MG63 (cell line): ENCODE measurements at regions not wholly inside any gene's neighbourhood (a gene's known extent, or its start where the extent isn't known, plus 50 kb on each side); places are given as distances from the start of the nearest gene placed in this dataset.

Source experiments
- DNase-seq: peaks from one replicate; pipeline ENCODE4 v3.0.0-alpha.2; 2020
- H3K27me3 ChIP-seq: fragments of 250-450 bp; sonication (Bioruptor Pico); 2 replicates; pipeline ENCODE4 v1.5.1; 2020; ENCODE audit warnings: mild to moderate bottlenecking, moderate library complexity
- H3K36me3 ChIP-seq: fragments of 250-450 bp; sonication (Bioruptor Pico); 2 replicates; pipeline ENCODE4 v1.5.1; 2020; ENCODE audit warnings: mild to moderate bottlenecking, moderate library complexity
- H3K4me3 ChIP-seq: fragments of 250-450 bp; sonication (Bioruptor Pico); 2 replicates; pipeline ENCODE4 v1.5.1; 2020; ENCODE audit warnings: mild to moderate bottlenecking, moderate library complexity
- H3K9me3 ChIP-seq: fragments of 250-450 bp; sonication (Bioruptor Pico); 2 replicates; pipeline ENCODE4 v1.5.1; 2020; ENCODE audit warnings: mild to moderate bottlenecking, moderate library complexity

- no peak overlapping the region for H3K4me3 ChIP-seq
Measured at GRCh38 chr6:78808356-78808891, 58.9 kb upstream of the IRAK1BP1 start.

GRCh38 chr6:78808933-78809332 is 58.4 kb upstream of the IRAK1BP1 start:
- H3K36me3 ChIP-seq = no peaks in the 10 kb centered on the region
- no peak overlapping the region for H3K4me3 ChIP-seq
- no peaks in the 10 kb centered on the region for H3K27me3 ChIP-seq
- no peaks in the 10 kb centered on the region for H3K9me3 ChIP-seq
- no peak for DNase-seq

More at GRCh38 chr6:78808356-78808891, 58.9 kb upstream of the IRAK1BP1 start:
- no peaks in the 10 kb centered on the region for H3K27me3 ChIP-seq
- no peak for DNase-seq
- H3K9me3 ChIP-seq = no peaks in the 10 kb centered on the region; the same call in 1 of the 2 replicates
- H3K36me3 ChIP-seq = no peaks in the 10 kb centered on the region

- H3K27me3 ChIP-seq = no peaks in the 10 kb centered on the region
- H3K9me3 ChIP-seq = 0 out of 2 replicates have a peak, but pooled peaks cover under 1% of the 10 kb centered on the region
- no peaks in the 10 kb centered on the region for H3K36me3 ChIP-seq
- peak; percentile 14 for DNase-seq
- no peak overlapping the region for H3K4me3 ChIP-seq
Measured at GRCh38 chr6:78810146-78810545, 57.2 kb upstream of the IRAK1BP1 start.

GRCh38 chr6:78810698-78811097 is 56.7 kb upstream of the IRAK1BP1 start:
- DNase-seq = peak; percentile 93
- Histone ChIP-seq H3K4me3 (no peak overlapping the region), H3K27me3 (no peaks in the 10 kb centered on the region), H3K36me3 (no peaks in the 10 kb centered on the region), H3K9me3 (0 out of 2 replicates have a peak, but pooled peaks cover 2% of the 10 kb centered on the region)
